Effector memory CD4-positive, alpha-beta T cell (primary cell): ENCODE measurements at regions not wholly inside any gene's neighbourhood (a gene's known extent, or its start where the extent isn't known, plus 50 kb on each side); places are given as distances from the start of the nearest gene placed in this dataset.

ENCODE experiments used
- DNase-seq, 3 donors: peaks; one replicate each; pipeline ENCODE4 v3.0.0-alpha.2; 2020
- H3K27ac ChIP-seq: 2 replicates; pipeline ENCODE4 v1.7.0; 2013; ENCODE audit warnings: mild to moderate bottlenecking, low read length, moderate library complexity; ENCODE audit not compliant: insufficient read depth, poor library complexity, severe bottlenecking
- H3K27me3 ChIP-seq: replicated peaks from 2 replicates; pipeline ENCODE4 v1.7.0; 2013; ENCODE audit warnings: mild to moderate bottlenecking, low read length; ENCODE audit not compliant: insufficient read depth, control insufficient read depth, poor library complexity, severe bottlenecking
- H3K36me3 ChIP-seq: 2 replicates; pipeline ENCODE4 v1.7.0; 2013; ENCODE audit warnings: mild to moderate bottlenecking, low read length, moderate library complexity; ENCODE audit not compliant: control insufficient read depth, insufficient read depth
- H3K4me1 ChIP-seq: 2 replicates; pipeline ENCODE4 v1.7.0; 2013; ENCODE audit warnings: low read length, mild to moderate bottlenecking; ENCODE audit not compliant: control insufficient read depth, insufficient read depth, poor library complexity, severe bottlenecking
- H3K4me3 ChIP-seq: 2 replicates; pipeline ENCODE4 v1.7.0; 2013; ENCODE audit warnings: low read length, low read depth, mild to moderate bottlenecking; ENCODE audit not compliant: insufficient read depth, poor library complexity, severe bottlenecking
- H3K9me3 ChIP-seq: 2 replicates; pipeline ENCODE4 v1.7.0; 2013; ENCODE audit warnings: mild to moderate bottlenecking, low read length, moderate library complexity; ENCODE audit not compliant: control insufficient read depth

GRCh38 chrY:19180824-19181223, 407.3 kb upstream of the HSFY2 start:
- H3K4me3 ChIP-seq, result no peak overlapping the region
- no peak overlapping the region for H3K27ac ChIP-seq
- H3K9me3 ChIP-seq, result no peaks in the 10 kb centered on the region
- H3K4me1 ChIP-seq, result no peaks in the 10 kb centered on the region
- DNase-seq, result no peak
- no peaks in the 10 kb centered on the region for H3K27me3 ChIP-seq
- no peaks in the 10 kb centered on the region for H3K36me3 ChIP-seq

DNA sequence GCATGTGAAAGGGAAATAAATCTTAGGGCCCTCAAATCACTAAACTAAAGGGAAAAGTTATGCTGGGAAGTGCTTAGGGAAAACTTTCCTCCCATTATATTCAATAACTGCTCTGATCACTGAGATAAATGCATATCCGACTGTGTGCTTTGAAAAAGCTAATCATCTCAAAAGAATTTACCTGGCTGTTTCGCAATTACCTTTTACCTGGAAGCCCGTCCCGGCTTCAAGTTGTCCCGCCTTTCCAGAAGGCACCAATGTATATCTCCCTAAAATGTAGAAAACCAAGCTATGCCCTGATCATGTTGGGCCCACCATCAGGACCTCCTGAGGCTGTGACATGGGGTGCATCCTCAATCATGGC, 394.6 kb upstream of the HSFY2 start:
- H3K9me3 ChIP-seq, result no peaks in the 10 kb centered on the region
- H3K4me1 ChIP-seq, result no peaks in the 10 kb centered on the region
- no peak for DNase-seq
- no peaks in the 10 kb centered on the region for H3K27me3 ChIP-seq
- H3K27ac ChIP-seq, result no peak overlapping the region
- H3K36me3 ChIP-seq, result no peaks in the 10 kb centered on the region
- H3K4me3 ChIP-seq, result no peak overlapping the region

DNA sequence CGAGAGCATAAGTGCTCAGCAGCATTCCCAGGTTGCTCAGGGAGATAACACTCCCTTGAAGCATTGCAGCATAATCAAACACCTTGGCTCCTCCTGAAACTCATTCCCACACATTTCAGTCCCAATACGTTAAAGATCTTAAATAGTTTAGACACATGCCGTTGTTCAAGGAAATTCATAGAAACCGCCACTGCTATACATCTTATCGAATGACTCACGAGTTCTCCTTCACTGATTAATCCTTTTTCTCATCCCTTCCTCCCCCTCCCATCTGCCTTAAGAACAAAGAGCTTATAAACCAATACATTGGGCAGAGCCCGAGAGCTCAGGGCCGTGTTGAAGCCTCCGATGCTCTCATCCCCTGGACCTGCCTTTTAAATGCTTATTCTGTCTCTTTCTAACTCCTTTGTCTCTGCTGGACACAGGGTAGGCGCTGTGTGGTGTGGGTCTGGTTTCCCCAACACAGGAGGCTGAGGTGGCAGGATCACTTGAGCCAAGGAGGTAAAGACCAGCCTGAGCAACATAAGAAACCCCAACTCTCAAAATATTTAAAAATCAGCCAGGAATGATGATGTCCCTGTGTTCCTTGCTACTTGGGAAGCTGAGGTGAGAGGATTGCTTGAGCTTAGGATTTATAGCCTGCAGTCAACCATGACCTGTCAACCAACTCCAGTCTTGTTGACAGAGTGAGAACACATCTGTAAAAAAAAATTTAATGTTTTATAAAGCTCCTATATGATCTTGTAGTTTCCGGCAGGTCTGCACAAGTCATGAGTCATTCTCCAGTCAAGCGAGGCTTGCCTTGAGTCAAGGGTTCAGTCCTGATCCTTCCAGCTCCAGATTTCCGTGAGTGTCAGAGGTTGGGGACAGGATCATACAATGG, 394.0 kb upstream of the HSFY2 start:
- Histone ChIP-seq H3K9me3 (no peaks in the 10 kb centered on the region), H3K36me3 (no peaks in the 10 kb centered on the region), H3K27ac (no peak overlapping the region), H3K4me1 (no peaks in the 10 kb centered on the region), H3K27me3 (no peaks in the 10 kb centered on the region), H3K4me3 (no peak overlapping the region)
- DNase-seq, result no peak

DNA sequence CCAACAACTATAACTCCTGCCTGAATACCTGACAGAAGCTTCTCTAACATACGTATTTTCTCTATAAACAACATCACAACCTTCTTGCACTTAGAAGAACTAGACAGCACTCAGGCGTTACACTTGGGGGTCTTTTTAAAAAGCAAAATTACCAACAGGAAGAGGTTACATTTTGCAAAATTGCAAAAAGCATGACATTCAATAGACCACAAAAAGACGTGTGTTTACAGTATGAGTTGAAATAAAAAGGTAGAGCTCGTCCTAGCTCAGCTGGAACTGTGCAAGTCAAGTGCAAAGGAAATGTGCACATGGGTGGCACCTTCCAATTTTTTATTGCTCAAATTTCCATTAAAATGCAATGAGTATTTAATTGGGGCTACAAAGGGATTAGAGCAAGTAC, 375.2 kb upstream of the HSFY2 start:
- Histone ChIP-seq H3K9me3 (no peaks in the 10 kb centered on the region), H3K36me3 (no peaks in the 10 kb centered on the region), H3K27ac (no peak overlapping the region)

GRCh38 chrY:19146296-19146695, 372.8 kb upstream of the HSFY2 start:
- Histone ChIP-seq H3K36me3 (no peaks in the 10 kb centered on the region), H3K27me3 (no peaks in the 10 kb centered on the region), H3K4me3 (no peak overlapping the region), H3K9me3 (no peaks in the 10 kb centered on the region), H3K27ac (no peak overlapping the region), H3K4me1 (no peaks in the 10 kb centered on the region)
- no peak for DNase-seq

More for the DNA sequence above, 375.2 kb upstream of the HSFY2 start:
- no peak for DNase-seq
- H3K4me3 ChIP-seq, result no peak overlapping the region
- H3K27me3 ChIP-seq, result no peaks in the 10 kb centered on the region
- H3K4me1 ChIP-seq, result no peaks in the 10 kb centered on the region

DNA sequence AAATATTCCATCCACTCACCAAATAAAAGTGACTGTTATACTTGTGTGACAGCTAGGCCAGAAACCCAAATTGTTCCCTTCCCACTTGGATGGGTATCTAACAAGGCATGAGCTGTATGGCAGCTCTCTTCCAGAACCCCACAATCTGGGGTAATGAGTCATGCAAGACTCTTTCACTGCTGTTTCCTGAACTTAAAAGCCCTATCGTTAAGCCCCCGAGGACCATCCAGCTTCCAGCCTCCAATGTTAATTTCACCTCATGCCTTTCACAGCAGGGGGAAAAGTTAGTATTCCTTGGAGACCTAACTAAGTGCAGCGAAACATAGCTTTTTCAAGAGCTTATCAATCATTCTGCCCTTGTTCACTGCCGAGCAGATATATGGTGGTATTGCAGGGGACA, 368.6 kb upstream of the HSFY2 start:
- Histone ChIP-seq H3K36me3 (no peaks in the 10 kb centered on the region), H3K9me3 (no peaks in the 10 kb centered on the region), H3K27me3 (no peaks in the 10 kb centered on the region), H3K4me1 (no peaks in the 10 kb centered on the region), H3K27ac (no peak overlapping the region), H3K4me3 (no peak overlapping the region)
- DNase-seq, result no peak

DNA sequence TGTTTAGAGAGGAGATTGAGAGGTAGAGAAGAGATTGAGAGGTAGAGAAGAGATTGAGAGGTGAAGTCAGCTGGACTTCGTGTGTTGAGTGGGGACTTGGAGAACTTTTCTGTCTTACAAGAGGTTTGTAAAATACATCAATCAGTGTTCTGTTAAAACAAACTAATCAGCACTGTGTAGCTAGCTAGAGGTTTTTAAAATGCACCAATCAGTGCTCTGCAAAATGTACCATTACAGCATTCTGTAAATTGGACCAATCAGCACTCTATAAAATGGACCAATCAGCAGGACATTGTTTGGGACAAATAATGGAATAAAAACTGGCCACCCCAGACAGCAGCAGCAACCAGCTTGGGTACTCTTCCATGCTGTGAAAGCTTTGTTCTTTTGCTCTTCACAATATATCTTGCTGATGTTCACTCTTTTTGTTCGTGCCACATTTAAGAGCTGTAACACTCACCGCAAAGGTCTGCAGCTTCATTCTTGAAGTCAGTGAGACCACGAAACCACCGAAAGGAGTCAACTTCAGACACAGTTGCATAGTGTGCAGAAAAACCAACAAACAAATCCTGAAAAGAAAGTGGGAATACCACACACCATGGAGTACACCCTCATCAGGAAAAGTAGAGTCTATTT, 366.9 kb upstream of the HSFY2 start:
- Histone ChIP-seq H3K4me1 (no peaks in the 10 kb centered on the region), H3K36me3 (no peaks in the 10 kb centered on the region), H3K9me3 (no peaks in the 10 kb centered on the region), H3K4me3 (no peak overlapping the region), H3K27ac (no peak overlapping the region), H3K27me3 (no peaks in the 10 kb centered on the region)
- DNase-seq, result no peak

GRCh38 chrY:19134426-19134825, 360.9 kb upstream of the HSFY2 start:
- no peaks in the 10 kb centered on the region for H3K36me3 ChIP-seq
- H3K27me3 ChIP-seq, result no peaks in the 10 kb centered on the region
- H3K9me3 ChIP-seq, result no peaks in the 10 kb centered on the region
- H3K27ac ChIP-seq, result no peak overlapping the region
- no peak for DNase-seq
- H3K4me1 ChIP-seq, result no peaks in the 10 kb centered on the region
- no peak overlapping the region for H3K4me3 ChIP-seq

GRCh38 chrY:19130569-19131358, 357.2 kb upstream of the HSFY2 start:
- Histone ChIP-seq H3K27me3 (no peaks in the 10 kb centered on the region), H3K27ac (no peak overlapping the region), H3K36me3 (no peaks in the 10 kb centered on the region), H3K4me3 (no peak overlapping the region), H3K4me1 (no peaks in the 10 kb centered on the region), H3K9me3 (no peaks in the 10 kb centered on the region)
- DNase-seq, result no peak

- Histone ChIP-seq H3K4me3 (no peak overlapping the region), H3K27me3 (no peaks in the 10 kb centered on the region), H3K9me3 (no peaks in the 10 kb centered on the region), H3K27ac (no peak overlapping the region), H3K36me3 (no peaks in the 10 kb centered on the region), H3K4me1 (no peaks in the 10 kb centered on the region)
- no peak for DNase-seq
Measured at GRCh38 chrY:19126889-19127288, 353.4 kb upstream of the HSFY2 start.
